ENCODE measurements at regions not wholly inside any gene's neighbourhood (a gene's known extent, or its start where the extent isn't known, plus 50 kb on each side); places are given as distances from the start of the nearest gene placed in this dataset.

DNA sequence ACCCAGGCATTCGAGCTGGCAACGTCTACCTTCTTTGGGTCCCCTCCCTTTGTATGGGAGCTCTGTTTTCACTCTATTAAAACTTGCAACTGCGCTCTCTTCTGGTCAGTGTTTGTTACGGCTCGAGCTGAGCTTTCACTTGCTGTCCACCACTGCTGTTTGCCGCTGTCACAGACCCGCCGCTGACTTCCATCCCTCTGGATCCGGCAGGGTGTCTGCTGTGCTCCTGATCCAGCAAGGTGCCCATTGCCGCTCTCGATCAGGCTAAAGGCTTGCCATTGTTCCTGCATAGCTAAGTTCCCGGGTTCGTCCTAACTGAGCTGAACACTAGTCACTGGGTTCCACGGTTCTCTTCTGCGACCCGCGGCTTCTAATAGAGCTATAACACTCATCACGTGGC is 183.5 kb upstream of the GALNTL6 start:
- no peak for DNase-seq

DNA sequence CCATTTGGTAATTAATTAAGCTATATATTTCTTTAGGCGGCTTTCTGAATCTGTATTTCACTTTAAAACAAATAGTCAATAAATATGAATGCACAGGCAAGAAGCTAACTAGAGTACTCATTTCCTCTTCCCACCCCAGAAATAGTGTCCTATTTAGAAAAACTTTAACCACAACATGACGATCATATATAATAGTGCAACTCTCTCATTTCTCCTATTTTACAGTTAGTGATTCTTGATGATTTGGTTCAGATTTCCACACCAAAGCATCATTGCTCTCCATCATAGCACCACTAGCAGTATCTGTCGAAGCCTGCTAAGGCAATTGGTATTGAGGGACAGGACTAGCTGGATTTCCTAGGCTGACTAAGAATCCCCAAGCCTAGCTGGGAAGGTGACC is 184.0 kb upstream of the GALNTL6 start:
- no peak for DNase-seq

DNA sequence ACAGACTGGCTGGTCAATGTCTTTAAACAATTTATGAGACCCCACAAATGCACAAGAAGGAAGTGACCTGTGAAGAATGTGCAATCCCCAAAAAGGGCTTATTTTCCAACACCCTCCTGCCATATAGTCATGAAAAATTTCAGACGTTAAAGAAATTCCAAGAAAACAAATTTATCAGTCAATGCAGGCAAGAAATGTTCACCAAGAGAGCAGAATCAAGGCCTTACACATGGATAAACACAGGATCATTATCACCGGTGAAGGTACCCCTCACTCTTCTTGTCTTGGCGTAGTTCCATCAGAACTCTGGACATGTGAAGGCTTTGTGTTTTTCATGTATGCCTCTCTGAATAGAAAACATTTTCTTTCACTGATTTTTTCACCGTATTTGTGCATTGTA is 186.7 kb upstream of the GALNTL6 start:
- DNase-seq: no peak

DNA sequence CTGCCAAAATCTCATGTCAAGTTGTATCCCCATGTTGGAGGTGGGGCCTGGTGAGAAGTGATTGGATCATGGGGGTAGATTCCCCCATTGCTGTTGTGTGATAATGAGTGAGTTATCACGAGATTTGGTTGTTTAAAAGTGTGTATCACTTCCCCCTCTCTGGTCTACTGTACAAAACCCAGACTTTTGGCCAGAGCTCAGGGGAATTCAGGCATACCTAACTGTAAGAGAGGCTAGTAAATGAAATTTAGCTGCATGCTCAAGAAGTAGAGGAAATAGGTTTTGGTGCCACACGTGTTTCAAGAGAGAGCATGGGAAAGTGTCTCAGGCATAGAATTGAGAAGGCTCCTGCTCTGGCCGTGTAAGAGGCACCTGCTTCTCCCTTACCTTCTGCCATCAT is 190.5 kb upstream of the GALNTL6 start:
- no peak for DNase-seq

DNA sequence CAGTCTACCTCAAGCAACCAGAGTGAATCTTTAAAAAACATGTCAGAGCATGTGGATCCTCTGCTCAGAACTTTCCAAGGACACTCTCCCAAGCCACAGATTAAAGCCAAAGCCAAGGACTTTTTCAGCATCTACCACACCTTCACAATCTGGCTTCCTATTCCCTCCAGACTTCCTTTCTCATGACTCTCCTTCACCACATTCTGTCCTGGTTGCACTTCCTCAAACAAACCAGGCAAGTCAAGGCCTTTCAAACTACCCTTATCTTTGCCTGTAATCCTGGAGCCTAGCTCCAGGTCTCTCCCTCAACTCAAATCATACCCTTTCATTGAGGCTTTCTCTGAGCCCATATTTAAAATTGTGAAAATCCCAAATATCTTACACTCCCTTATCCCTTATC is 191.6 kb upstream of the GALNTL6 start:
- no peak for DNase-seq

DNA sequence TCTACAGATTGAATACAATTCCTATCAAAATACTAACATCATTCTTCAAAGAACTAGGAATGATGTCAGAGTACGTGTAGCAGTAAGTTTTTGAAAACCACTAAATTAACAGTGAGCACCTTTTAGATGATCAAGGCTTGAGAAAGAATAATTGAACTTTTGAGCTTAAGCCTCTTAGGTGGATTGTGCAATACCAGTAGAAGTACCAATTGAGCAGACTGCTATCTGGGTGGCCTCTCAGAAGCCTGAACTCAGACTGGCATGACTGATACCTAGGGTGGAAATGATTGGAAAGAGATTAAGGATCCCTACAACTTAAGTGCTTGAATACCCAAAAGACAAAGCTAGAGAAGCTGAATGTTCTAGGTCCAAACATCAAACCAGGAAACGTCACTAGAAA is 200.3 kb upstream of the GALNTL6 start:
- DNase-seq: no peak

DNA sequence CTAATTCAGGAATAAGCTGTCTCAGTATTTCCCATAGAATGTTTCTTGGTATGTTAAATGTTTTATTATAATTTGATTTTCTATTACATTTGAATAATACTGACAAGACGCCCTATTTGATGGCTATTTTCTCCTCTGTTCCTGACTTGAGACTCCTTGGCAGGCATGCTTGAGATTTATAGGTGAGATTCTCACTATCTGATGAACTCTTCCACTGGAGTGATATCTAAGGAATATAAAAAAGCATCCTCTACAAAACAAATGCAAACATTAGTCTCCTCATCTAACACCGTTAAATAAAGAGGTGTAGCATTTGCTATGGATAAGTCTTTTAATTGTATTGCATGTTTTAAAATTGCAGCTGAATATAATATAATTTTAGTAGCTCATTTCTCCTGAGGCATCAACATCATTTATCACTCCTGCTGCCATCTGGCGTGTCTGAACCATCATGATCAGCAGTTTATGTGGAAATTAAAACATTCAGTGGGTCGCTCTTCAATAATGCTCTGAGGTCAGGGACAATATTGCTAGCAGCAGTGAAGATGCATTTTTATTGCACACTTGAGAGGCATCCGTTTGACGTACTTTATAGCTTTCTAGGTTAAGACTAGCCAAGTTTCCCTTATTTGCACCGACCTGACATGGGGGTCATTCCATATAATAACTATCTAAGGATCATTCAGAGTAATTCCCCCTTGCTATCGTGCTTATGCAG is 210.4 kb upstream of the GALNTL6 start:
- no peak for DNase-seq

DNA sequence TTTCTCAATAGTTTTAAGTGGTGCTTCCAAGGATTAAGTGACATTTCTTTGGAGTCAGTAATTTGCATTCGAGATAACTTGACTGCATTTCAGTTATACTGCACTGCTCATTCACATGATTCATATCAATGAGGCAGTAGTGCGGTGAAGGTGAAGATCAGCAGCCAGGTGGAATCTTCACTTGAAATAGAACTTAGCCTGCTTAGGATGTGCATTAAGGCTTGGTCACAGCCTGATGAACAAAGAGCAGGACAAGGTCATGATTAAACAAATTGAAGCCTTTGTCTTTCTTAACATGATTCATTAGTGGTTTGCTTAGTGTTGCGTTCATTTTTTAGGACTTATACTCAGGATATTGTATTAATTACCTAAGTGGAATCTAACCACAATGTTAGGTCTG is 212.1 kb upstream of the GALNTL6 start:
- no peak for DNase-seq

DNA sequence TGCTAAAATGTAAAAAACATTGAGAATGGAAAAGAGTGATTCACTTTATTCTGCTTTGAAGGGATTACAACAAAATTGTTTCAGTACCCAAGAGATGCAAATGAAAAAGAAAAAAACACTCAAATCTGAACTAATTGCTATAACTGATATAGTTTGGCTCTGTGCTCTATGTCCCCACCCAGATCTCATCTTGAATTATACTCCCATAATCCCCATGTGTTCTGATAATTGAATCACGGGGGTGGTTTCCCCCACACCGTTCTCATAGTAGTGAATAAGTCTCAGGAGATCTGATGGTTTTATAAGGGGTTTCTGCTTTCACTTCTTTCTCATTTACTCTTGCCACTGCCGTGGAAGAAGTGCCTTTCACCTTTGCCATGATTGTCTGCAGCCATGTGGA is 213.6 kb upstream of the GALNTL6 start:
- DNase-seq: no peak

DNA sequence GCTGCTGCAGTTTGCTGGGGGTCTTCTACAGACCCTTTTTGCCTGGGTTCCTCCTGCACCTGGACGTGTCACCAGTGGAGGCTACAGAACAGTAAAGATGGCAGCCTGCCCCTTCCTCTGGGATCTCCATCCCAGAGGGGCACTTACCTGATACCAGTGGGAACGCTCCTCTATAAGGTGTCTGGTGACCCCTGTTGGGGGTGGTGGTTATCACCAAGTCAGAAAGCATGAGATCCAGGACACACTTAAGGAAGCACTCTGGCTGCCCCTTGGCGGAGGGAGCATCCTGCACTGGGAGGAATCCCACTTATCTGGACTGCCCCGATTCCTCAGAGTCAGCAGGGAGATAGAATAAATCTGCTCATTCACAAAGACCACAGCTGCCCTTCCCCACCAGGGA is 218.9 kb upstream of the GALNTL6 start:
- no peak for DNase-seq

DNA sequence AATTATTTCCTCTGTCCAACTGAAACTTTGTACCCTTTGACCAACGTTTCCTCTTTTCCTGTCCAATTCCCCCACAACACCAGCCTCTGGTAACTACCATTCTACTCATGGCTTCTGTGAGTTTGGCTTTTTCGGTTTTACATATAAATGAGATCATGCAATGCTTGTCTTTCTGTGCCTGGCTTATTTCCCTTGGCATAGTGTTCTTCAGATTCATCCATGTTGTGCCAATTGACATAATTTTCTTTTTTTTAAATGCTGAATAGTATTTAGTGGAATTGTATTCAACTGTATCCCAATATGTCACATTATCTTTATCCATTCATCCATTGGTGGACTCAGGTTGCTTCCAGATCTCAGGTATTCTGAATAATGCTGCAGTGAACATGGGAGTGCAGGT is 222.5 kb upstream of the GALNTL6 start:
- DNase-seq: no peak

DNA sequence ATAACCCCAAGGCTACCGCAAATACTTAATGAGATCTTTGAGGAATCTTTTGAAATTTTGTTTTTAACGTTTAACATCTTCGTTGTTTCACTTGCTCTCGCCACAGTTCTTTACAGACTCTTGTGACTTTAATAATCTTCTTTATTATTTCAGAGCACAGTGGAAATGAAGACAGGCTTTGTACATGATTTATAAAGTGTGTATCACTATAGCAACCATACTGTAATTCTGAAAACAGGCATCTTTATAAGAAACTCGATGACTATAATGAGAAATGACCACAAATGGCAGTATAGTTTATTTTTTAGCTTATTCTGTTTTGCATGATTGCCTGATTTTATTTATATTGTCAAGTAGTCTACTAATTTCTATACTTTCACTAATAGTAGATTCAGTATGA is 224.4 kb upstream of the GALNTL6 start:
- DNase-seq: no peak

DNA sequence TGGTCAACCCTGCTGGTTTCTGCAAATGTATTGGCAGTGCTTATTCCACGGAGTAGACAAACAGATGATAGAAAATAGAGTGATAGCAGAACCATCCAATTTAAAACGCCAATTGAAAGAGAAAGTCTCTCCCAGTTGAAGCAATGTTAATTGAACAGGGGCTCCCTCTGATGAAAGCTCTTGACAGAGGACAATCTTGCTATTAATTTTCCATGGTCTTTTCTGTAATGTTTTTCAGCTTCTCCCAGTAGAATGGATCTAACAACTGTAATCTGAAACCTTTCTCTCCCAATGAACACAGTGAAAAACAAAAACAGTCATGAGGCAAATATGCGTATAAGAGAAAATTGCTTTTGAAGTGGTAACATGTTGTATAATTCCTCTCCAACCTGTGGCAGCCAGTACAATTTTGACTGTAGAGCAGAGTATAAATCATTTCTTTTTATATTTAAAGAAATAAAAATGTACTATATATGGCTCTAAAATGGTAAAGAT is 225.1 kb upstream of the GALNTL6 start:
- no peak for DNase-seq

DNA sequence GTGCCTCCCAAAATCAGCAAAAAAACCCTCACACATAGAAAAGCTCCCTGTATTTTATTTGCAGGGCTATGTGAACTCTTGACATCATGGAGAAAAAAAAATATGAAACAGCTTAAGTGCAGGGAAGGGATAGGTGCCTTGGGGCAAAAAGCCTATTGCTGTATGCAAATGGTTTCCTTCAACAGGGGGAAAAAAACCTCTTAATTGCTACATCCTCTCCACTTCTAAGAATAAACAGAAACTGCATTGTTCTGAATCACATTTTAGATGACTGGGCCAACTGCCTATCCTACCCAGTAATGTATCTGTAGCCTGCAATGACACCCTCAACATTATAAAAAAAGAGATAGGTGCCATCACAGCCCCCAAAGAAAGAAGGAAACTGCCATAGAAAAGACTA is 229.4 kb upstream of the GALNTL6 start:
- DNase-seq: no peak

DNA sequence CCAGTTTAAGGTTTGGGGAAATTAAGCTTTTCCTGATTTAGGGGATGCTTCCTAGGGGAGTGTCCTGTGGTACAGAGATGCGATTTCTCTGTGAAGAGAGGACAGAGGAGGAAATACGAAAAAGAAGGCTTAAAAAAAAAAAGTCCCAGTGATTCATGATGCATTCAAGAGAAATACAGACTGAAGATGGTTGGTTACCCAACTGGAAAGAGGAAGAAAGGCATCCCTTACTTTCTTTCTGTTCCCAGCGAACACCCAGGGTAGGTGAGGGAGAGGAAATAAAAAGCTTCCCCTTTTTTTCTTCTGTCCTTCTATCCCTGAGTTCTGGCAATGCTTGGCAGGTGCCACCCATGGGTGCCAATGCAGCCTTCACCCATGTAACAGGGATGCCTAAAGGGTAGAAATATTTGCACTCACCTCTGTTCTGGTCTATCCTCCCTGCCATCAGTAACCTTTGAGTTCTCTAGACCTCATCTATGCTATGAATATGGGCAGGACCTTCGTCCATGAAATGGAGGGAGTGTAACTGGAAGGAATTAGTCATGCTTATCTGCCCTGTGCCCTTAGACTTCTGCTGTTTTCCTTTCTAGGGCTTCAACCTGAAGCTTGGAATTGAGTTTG is 230.1 kb upstream of the GALNTL6 start:
- DNase-seq: no peak

DNA sequence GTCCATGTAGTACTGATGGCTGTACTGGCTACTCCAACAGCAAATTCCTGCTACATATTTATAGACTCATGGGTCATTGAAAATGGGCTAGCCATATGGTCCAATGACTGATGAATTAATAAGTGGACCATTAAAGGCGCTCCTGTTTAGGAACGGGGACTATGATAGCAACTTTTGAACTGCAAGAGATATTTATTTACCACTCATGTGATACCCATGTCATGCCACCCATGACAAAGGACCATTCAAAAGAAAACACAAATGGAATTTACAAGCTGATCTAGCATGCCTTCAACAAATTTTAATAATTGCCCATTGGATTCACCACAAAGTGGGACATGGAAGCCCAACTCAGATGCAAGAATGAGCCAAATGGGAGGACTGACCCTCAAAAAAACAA is 240.0 kb upstream of the GALNTL6 start:
- DNase-seq: no peak

DNA sequence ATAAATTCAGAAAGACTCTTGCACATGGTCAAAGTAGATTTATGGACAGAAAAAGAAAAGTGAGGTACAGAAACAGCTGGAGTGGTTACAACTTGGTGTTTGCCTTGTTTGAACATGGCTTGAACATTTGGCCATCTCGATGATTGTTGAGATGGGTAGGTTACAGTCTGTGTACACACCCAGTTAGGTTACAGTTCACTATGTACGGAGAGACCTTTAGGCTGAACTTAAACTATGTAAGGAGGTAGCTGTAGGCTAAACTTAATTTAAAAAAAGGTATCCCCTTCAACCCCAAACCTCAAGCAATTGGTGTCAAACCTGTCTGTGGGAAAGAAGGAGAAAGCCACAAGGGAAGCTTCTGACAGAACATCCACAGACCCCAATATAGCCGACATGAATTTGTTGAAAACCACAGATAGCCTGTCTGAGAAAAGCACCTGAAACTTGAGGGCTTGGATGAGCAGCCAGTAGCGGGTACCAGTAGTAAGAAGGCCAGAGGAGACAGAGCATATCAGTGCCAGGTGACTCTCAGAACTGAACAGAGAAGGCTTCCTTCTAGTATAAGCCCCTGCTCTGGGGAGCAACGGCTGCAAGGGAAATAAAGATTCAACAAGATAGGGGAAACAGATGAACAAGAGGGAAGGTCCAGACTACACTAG is 247.9 kb upstream of the GALNTL6 start:
- DNase-seq: no peak

DNA sequence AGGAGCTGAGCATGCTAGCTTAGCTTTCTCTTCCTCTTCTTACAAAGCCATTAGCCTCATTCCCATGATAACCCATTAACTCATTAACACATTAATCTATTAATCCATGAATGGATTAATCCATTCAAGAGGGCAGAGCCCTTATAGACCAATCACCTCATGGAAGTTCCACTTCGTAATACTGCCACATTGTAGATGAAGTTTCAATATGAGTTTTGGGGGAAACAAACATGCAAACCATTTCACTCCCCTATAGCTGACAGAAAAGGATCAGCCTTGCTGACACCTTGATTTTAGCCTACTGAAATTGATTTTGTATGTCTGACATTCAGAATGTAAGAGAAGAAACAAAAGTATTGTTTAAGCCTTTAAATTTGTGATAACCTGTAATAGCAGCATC is 251.8 kb upstream of the GALNTL6 start:
- no peak for DNase-seq

DNA sequence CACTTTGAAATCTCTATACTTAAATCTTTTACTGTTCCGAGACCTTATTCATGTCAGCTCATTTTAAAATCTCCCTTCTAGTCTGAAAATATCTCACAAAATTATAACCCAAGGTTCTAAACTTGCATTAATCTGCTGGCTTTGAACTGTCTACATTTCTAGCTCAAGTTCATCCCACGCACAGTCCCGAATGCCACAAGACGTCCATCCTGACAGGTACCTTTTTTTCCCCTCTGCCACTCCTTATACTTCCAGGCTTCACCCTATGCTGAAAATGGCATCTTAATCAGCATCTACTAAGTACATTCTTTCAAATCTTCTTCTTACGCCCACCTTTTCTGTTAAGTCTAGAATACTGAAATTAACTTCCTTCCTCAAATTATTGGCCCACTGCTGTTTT is 259.2 kb upstream of the GALNTL6 start:
- DNase-seq: no peak

DNA sequence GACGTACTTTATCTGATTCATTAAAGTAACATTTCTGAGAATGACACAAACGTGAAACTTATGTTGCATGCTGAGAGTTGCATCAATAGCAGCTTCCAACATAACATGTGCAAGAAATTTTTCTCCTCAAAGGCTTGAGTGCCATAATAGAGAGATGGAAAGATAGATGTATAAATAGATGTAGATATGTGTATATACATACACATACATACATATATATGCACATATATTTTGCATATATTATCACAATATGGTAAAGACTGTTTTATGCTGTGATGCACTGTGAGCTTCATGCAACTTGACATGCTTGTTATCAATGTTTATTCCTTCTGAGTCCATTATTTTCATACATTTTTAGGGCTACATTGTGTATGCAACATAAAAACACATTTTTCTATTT is 270.6 kb upstream of the GALNTL6 start:
- DNase-seq: no peak

DNA sequence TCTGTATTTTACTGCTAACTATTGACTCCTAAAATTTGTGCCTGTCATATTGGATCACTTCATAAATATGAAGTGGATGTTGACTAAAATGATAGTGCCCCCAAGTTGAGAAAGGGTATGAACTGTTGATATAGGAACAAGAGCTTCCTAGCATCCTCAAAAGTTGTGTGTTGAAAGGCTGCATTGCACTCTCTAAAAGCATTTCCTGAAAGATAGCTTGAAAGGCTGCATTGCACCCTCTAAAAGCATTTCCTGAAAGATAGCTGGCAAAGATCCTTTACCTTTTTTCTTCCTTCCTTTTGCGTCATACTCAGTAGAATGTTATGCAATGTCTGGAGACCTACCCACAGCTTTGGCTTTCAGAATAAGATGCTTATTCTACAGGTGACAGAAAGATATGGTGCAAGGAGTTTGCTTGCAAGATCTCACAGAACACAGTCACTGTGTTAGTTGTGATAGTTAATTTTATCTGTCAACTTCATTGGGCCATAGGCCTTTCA is 274.6 kb upstream of the GALNTL6 start:
- no peak for DNase-seq

DNA sequence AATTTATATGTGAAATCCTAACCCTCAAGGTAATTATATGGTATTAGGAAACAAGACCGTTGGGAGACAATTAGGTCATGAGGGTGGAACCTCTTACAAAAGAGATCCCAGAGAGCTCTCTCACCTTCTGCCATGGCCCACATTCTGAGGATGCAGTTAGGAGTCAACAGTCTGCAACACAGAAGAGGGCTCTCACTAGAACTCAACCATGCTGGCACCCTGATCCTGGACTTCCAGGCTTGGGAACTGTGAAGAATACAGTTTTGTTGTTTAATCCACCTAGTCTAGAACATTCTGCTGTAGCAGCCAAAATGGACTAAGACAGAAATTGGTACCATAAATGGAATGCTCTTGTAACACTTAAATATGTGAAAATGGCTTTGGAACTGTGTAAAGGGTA is 278.8 kb upstream of the GALNTL6 start:
- no peak for DNase-seq

DNA sequence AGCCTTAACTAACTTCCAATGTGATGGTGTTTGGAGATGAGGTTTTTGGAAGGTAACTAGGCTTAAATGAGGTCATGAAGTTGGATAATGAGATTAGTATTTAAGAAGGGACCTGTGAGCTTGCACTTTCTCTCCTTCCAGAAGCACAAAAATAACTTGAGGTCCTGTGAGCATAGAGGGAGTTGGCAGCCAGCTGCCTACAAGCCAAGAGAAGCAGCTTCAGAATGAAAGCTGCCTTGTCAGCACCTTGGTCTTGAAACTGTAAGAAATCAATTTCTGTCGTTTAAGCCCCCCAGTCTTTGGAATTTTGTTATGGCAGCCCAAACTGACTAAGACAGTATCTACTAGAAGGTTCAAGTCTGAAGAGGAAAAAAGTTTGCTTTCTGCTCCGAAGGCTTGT is 280.2 kb upstream of the GALNTL6 start:
- DNase-seq: no peak

DNA sequence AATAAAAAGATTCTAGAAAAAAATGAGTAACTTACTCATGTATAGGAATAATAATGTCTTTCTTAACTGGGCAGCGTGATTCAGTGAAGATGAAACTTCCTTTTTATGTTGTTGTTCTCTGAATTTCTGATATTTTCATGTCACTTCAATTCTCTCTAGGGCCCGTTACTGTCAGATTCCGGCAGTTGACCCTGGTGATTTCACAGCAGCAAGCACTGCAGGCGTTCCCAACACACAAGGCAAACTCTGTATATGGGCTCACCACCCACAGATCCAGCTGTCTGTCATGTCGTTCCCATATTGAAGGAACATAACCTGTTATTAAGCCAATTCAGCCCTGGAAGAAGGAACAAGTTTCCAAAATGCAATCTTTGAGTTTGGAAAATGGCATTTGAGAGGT is 288.3 kb upstream of the GALNTL6 start:
- no peak for DNase-seq

Data from stimulated activated CD4-positive, alpha-beta T cell treated with anti-CD3 and anti-CD28 coated beads, Interleukin-2, amount 100 ng/mL, for 48 hours (primary cell).